RWPE1 (cell line): ENCODE measurements at regions not wholly inside any gene's neighbourhood (a gene's known extent, or its start where the extent isn't known, plus 50 kb on each side); places are given as distances from the start of the nearest gene placed in this dataset.

ENCODE experiments used
- CTCF ChIA-PET: fragments of 350-600 bp; sonication (Branson Sonifier 250); formaldehyde crosslinking; extraction: SDS; loops from one replicate; lab custom pipeline; 2021; lab: Yijun Ruan, JAX
- POLR2A ChIA-PET: fragments of 400-600 bp; formaldehyde crosslinking; extraction: SDS; loops from one replicate; lab custom pipeline; 2020; ENCODE audit warnings: antibody characterized with exemption; ENCODE audit not compliant: low non-redundant PET; lab: Yijun Ruan, JAX
- DNase-seq: peaks from one replicate; pipeline ENCODE4 v3.0.0; 2012; ENCODE audit warnings: low spot score
- H3K27ac ChIP-seq: fragments of 450-650 bp; 2 replicates; pipeline ENCODE4 v1.5.1; 2017
- CTCF ChIP-seq: fragments of 450-650 bp; conservative IDR thresholded peaks from 2 replicates; pipeline ENCODE4 v1.5.1; 2017; ENCODE audit warnings: low read depth, mild to moderate bottlenecking

GRCh38 chr1:212217633-212218032 lies 67.6 kb upstream of the PPP2R5A start:
- DNase-seq: no peak
- ChIA-PET POLR2A (no interaction called here), CTCF (interaction anchor here (0.6 kb wide), 2 partner anchors 10 to 153 kb away, joined by 3 to 6 read pairs; no protein-coding TSS in a partner anchor)
- no peak for TF ChIP-seq CTCF
- no peak overlapping the region for H3K27ac ChIP-seq

- ChIA-PET POLR2A (no interaction called here), CTCF (interaction anchor here (0.6 kb wide), 1 partner anchor 153 kb away, joined by 3 read pairs; no protein-coding TSS in a partner anchor)
- no peak for TF ChIP-seq CTCF
- no peak overlapping the region for H3K27ac ChIP-seq
- no peak for DNase-seq
Measured at GRCh38 chr1:212218065-212218464, 67.1 kb upstream of the PPP2R5A start.

GRCh38 chr1:212218911-212219310 lies 66.3 kb upstream of the PPP2R5A start:
- H3K27ac ChIP-seq: no peak overlapping the region
- no peak for TF ChIP-seq CTCF
- CTCF ChIA-PET: no interaction called here
- DNase-seq: no peak
- POLR2A ChIA-PET: no interaction called here

- DNase-seq: no peak
- H3K27ac ChIP-seq: no peak overlapping the region
- TF ChIP-seq CTCF: no peak
- ChIA-PET CTCF (no interaction called here), POLR2A (no interaction called here)
Measured at GRCh38 chr1:212219679-212220463, 65.3 kb upstream of the PPP2R5A start.

GRCh38 chr1:212221801-212222200 lies 63.4 kb upstream of the PPP2R5A start:
- ChIA-PET CTCF (no interaction called here), POLR2A (interaction anchor here (0.7 kb wide), 1 partner anchor 60 kb away, joined by 4 read pairs; no protein-coding TSS in a partner anchor)
- no peak for DNase-seq
- no peak for TF ChIP-seq CTCF
- H3K27ac ChIP-seq: no peak overlapping the region

GRCh38 chr1:212224102-212224501 lies 61.1 kb upstream of the PPP2R5A start:
- POLR2A ChIA-PET: no interaction called here
- no peak overlapping the region for H3K27ac ChIP-seq
- DNase-seq: no peak
- CTCF ChIA-PET: no interaction called here
- no peak for TF ChIP-seq CTCF
